GM12891 (cell line): ENCODE measurements at regions not wholly inside any gene's neighbourhood (a gene's known extent, or its start where the extent isn't known, plus 50 kb on each side); places are given as distances from the start of the nearest gene placed in this dataset.
"Not testable (repeated sequence)": the region's sequence is repeated elsewhere in the genome, so short reads cannot be mapped to it uniquely, and the experiment has no call there.

Experiments used
- DNase-seq: peaks from one replicate; pipeline ENCODE4 v3.0.0; 2011; ENCODE audit warnings: low spot score; ENCODE audit not compliant: insufficient read length
- FAIRE-seq: peaks from 2 replicates; lab custom pipeline; 2011; peaks lifted over from hg19 to GRCh38; lab: Jason Lieb, UNC
- PAX5 ChIP-seq: IDR thresholded peaks from 2 replicates; pipeline ENCODE4 v1.6.1; 2011; ENCODE audit warnings: low read length, moderate library complexity, mild to moderate bottlenecking; ENCODE audit not compliant: insufficient read depth, severe bottlenecking
- POLR2A ChIP-seq: IDR thresholded peaks from 2 replicates; pipeline ENCODE4 v1.6.1; 2011; ENCODE audit warnings: low read depth, low read length, control low read depth
- POLR2AphosphoS5 ChIP-seq: IDR thresholded peaks from 2 replicates; pipeline ENCODE4 v1.6.1; 2011; ENCODE audit warnings: low read depth, low read length, control low read depth
- POU2F2 ChIP-seq: IDR thresholded peaks from 2 replicates; pipeline ENCODE4 v1.6.1; 2011; ENCODE audit warnings: low read depth, mild to moderate bottlenecking, control low read depth, low read length, moderate library complexity
- SPI1 ChIP-seq: IDR thresholded peaks from 2 replicates; pipeline ENCODE4 v1.6.1; 2011; ENCODE audit warnings: low read depth, low read length, control low read depth
- TAF1 ChIP-seq: IDR thresholded peaks from 2 replicates; pipeline ENCODE4 v1.6.1; 2011; ENCODE audit warnings: low read depth, low read length, control low read depth

GRCh38 chr16:62738666-62739460 is 702.6 kb upstream of the CDH8 start:
- DNase-seq (no peak), FAIRE-seq (no peak)
- TF ChIP-seq POLR2AphosphoS5 (no peak), POLR2A (no peak), POU2F2 (no peak), TAF1 (no peak), SPI1 (no peak), PAX5 (no peak)

GRCh38 chr16:62732092-62732491 is 695.9 kb upstream of the CDH8 start:
- TF ChIP-seq POLR2A = no peak
- FAIRE-seq (no peak), DNase-seq (no peak)

GRCh38 chr16:62724670-62725269 is 688.5 kb upstream of the CDH8 start:
- not testable (repeated sequence) for FAIRE-seq, DNase-seq

- FAIRE-seq (no peak), DNase-seq (no peak)
- no peak for TF ChIP-seq SPI1
- TF ChIP-seq POU2F2 = no peak
- TF ChIP-seq PAX5 = no peak
- TF ChIP-seq POLR2A = no peak
- no peak for TF ChIP-seq TAF1
- TF ChIP-seq POLR2AphosphoS5 = no peak
Observed at GRCh38 chr16:62720651-62721050, 684.4 kb upstream of the CDH8 start.

GRCh38 chr16:62717026-62717425 is 680.8 kb upstream of the CDH8 start:
- FAIRE-seq (no peak), DNase-seq (no peak)
- TF ChIP-seq SPI1 (no peak), POLR2AphosphoS5 (no peak), POLR2A (no peak), TAF1 (no peak), PAX5 (no peak), POU2F2 (no peak)

- FAIRE-seq = no peak
- no peak for DNase-seq
Observed at GRCh38 chr16:62715701-62716100, 679.5 kb upstream of the CDH8 start.

GRCh38 chr16:62712566-62712965 is 676.3 kb upstream of the CDH8 start:
- TF ChIP-seq POLR2A (no peak), POU2F2 (no peak), POLR2AphosphoS5 (no peak)
- DNase-seq = no peak
- FAIRE-seq = no peak

More at GRCh38 chr16:62715701-62716100, 679.5 kb upstream of the CDH8 start:
- TF ChIP-seq TAF1 (no peak), POLR2AphosphoS5 (no peak), SPI1 (no peak), PAX5 (no peak), POLR2A (no peak), POU2F2 (no peak)

GRCh38 chr16:62711797-62712196 is 675.6 kb upstream of the CDH8 start:
- no peak for DNase-seq
- no peak for FAIRE-seq
- TF ChIP-seq PAX5 (no peak), POLR2AphosphoS5 (no peak), SPI1 (no peak), POLR2A (no peak), TAF1 (no peak), POU2F2 (no peak)

- FAIRE-seq = no peak
- DNase-seq = no peak
- no peak for TF ChIP-seq TAF1
- TF ChIP-seq POLR2A = no peak
- TF ChIP-seq SPI1 = no peak
- no peak for TF ChIP-seq POU2F2
- no peak for TF ChIP-seq POLR2AphosphoS5
- TF ChIP-seq PAX5 = no peak
Observed at GRCh38 chr16:62709794-62710193, 673.6 kb upstream of the CDH8 start.

- TF ChIP-seq POLR2A = no peak
- no peak for TF ChIP-seq POLR2AphosphoS5
- TF ChIP-seq TAF1 = no peak
- no peak for TF ChIP-seq POU2F2
- no peak for DNase-seq
- no peak for FAIRE-seq
Observed at GRCh38 chr16:62701426-62701825, 665.2 kb upstream of the CDH8 start.
